ENCODE measurements at regions not wholly inside any gene's neighbourhood (a gene's known extent, or its start where the extent isn't known, plus 50 kb on each side); places are given as distances from the start of the nearest gene placed in this dataset.
A peak's percentile ranks its signal among the peaks of the same experiment; 100 is the strongest.

GRCh38 chr19:13712767-13713201, 51.5 kb upstream of the MRI1 start:
- Histone ChIP-seq H3K4me1 (peaks cover 0 to 7% of the 10 kb centered on the region in 2 donors), H3K4me3 (replicated peaks in 1 of 3) (no peak overlapping the region), H3K9me3 (no peaks in the 10 kb centered on the region), H3K27me3 (no peaks in the 10 kb centered on the region), H3K36me3 (no peaks in the 10 kb centered on the region), H3K27ac (no peak overlapping the region)
- TF ChIP-seq CTCF (IDR thresholded peaks at IDR 0.05), result no peak
- TF ChIP-seq POLR2A (IDR thresholded peaks at IDR 0.05), result no peak
- DNase-seq, result no peak
- intact Hi-C loops (cut with DNase I), result no loop called here
- 25 to 44% methylated on average over 7 of the region's 7 CpGs for WGBS, 2 donors

GRCh38 chr19:13707915-13708314, 56.4 kb upstream of the MRI1 start:
- DNase-seq, result peak in 1 of 2 donors; percentile 10
- no peak overlapping the region for H3K27ac ChIP-seq
- H3K27me3 ChIP-seq, result no peaks in the 10 kb centered on the region
- no peak for TF ChIP-seq CTCF (IDR thresholded peaks at IDR 0.05)
- TF ChIP-seq POLR2A (IDR thresholded peaks at IDR 0.05), result no peak
- H3K9me3 ChIP-seq, result no peaks in the 10 kb centered on the region
- 16 to 23% methylated on average over 4 of the region's 4 CpGs for WGBS, 2 donors
- no peak overlapping the region for H3K4me3 ChIP-seq (replicated peaks in 1 of 3)
- intact Hi-C loops (cut with DNase I), result no loop called here
- H3K4me1 ChIP-seq, result peaks cover 0 to 9% of the 10 kb centered on the region in 2 donors
- no peaks in the 10 kb centered on the region for H3K36me3 ChIP-seq

GRCh38 chr19:13705928-13706447, 58.3 kb upstream of the MRI1 start:
- peaks cover 0 to 9% of the 10 kb centered on the region in 2 donors for H3K4me1 ChIP-seq
- H3K36me3 ChIP-seq, result no peaks in the 10 kb centered on the region
- no peaks in the 10 kb centered on the region for H3K9me3 ChIP-seq
- TF ChIP-seq POLR2A (IDR thresholded peaks at IDR 0.05) (no peak), CTCF (IDR thresholded peaks at IDR 0.05) (no peak)
- DNase-seq, result no peak
- H3K27ac ChIP-seq, result no peak overlapping the region
- no peaks in the 10 kb centered on the region for H3K27me3 ChIP-seq
- intact Hi-C loops (cut with DNase I), result no loop called here
- 92% methylated on average over 5 of the region's 5 CpGs for WGBS, 2 donors
- H3K4me3 ChIP-seq (replicated peaks in 1 of 3), result no peak overlapping the region

GRCh38 chr19:13705201-13705600, 59.1 kb upstream of the MRI1 start:
- 93 to 97% methylated on average over 2 of the region's 2 CpGs for WGBS, 2 donors

GRCh38 chr19:13701624-13702023, 62.7 kb upstream of the MRI1 start:
- 100% methylated on average over 2 of the region's 2 CpGs for WGBS, 2 donors
- Histone ChIP-seq H3K4me1 (no peaks in the 10 kb centered on the region), H3K27me3 (no peaks in the 10 kb centered on the region), H3K36me3 (no peaks in the 10 kb centered on the region), H3K27ac (no peak overlapping the region), H3K9me3 (no peaks in the 10 kb centered on the region), H3K4me3 (replicated peaks in 1 of 3) (no peak overlapping the region)
- TF ChIP-seq CTCF (IDR thresholded peaks at IDR 0.05) (no peak), POLR2A (IDR thresholded peaks at IDR 0.05) (no peak)
- no peak for DNase-seq
- intact Hi-C loops (cut with DNase I), result no loop called here

More at GRCh38 chr19:13705201-13705600, 59.1 kb upstream of the MRI1 start:
- Histone ChIP-seq H3K36me3 (no peaks in the 10 kb centered on the region), H3K27me3 (no peaks in the 10 kb centered on the region), H3K4me1 (peaks cover 0 to 9% of the 10 kb centered on the region in 2 donors), H3K27ac (no peak overlapping the region), H3K4me3 (replicated peaks in 1 of 3) (no peak overlapping the region), H3K9me3 (no peaks in the 10 kb centered on the region)
- intact Hi-C loops (cut with DNase I), result no loop called here
- TF ChIP-seq CTCF (IDR thresholded peaks at IDR 0.05) (no peak), POLR2A (IDR thresholded peaks at IDR 0.05) (no peak)
- no peak for DNase-seq

Data from thyroid gland (tissue), 4 donors.